ENCODE measurements at regions not wholly inside any gene's neighbourhood (a gene's known extent, or its start where the extent isn't known, plus 50 kb on each side); places are given as distances from the start of the nearest gene placed in this dataset.
A peak's percentile ranks its signal among the peaks of the same experiment; 100 is the strongest.

DNA sequence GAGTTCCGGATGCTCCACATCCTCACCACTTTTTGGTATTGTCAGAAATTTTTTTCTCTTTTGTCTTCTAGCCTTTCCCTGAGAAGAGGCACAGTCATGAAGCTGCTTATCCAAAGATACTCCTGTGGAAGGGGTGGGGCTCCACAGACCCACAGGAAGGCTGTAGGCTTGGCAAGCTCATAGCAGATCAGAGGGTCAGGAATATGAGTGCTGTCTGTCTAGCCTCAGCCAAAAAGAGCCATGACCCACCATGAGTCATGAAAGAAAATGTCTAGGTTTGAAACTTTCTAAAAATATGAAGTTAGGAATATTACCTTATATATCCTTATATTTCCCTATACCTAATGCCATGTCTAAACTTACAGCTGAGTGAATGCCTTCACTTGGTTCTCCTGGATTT, 118.2 kb upstream of the THBS1 start:
- Histone ChIP-seq H3K4me1 (ENCODE audit: control insufficient read depth in 3 of 3, insufficient read depth in 2 of 3, low read depth in 1 of 3, low read length in 2 of 3) (no peaks in the 10 kb centered on the region), H3K4me3 (ENCODE audit: low read depth in 1 of 3, low read length in 3 of 3) (no peak overlapping the region), H3K9me3 (ENCODE audit: control insufficient read depth in 2 of 2, insufficient read depth in 1 of 2, low read depth in 1 of 2, low read length in 1 of 2) (no peaks in the 10 kb centered on the region), H3K27me3 (ENCODE audit: control insufficient read depth in 3 of 3, insufficient read depth in 3 of 3, low read length in 3 of 3) (no peaks in the 10 kb centered on the region), H3K36me3 (ENCODE audit: control insufficient read depth in 3 of 3, insufficient read depth in 2 of 3, low read depth in 1 of 3, low read length in 3 of 3) (no peaks in the 10 kb centered on the region), H3K27ac (ENCODE audit: low read depth in 1 of 3, low read length in 2 of 3) (peak overlapping the region in 1 of 3 donors; percentile 38)
- FAIRE-seq (no peak), DNase-seq (no peak)
- WGBS, 3 donors, result 89 to 100% (median 100%) methylated on average over 1 of the region's 1 CpG

GRCh38 chr15:39465843-39466749, 114.8 kb upstream of the THBS1 start:
- H3K36me3 ChIP-seq (ENCODE audit: control insufficient read depth in 3 of 3, insufficient read depth in 2 of 3, low read depth in 1 of 3, low read length in 3 of 3), result no peaks in the 10 kb centered on the region
- no peaks in the 10 kb centered on the region for H3K9me3 ChIP-seq (ENCODE audit: control insufficient read depth in 2 of 2, insufficient read depth in 1 of 2, low read depth in 1 of 2, low read length in 1 of 2)
- H3K27me3 ChIP-seq (ENCODE audit: control insufficient read depth in 3 of 3, insufficient read depth in 3 of 3, low read length in 3 of 3), result no peaks in the 10 kb centered on the region
- peak overlapping the region in 2 of 3 donors; percentile 51 to 72 for H3K27ac ChIP-seq (ENCODE audit: low read depth in 1 of 3, low read length in 2 of 3)
- no peaks in the 10 kb centered on the region for H3K4me1 ChIP-seq (ENCODE audit: control insufficient read depth in 3 of 3, insufficient read depth in 2 of 3, low read depth in 1 of 3, low read length in 2 of 3)
- FAIRE-seq (no peak), DNase-seq (no peak)
- WGBS, 3 donors, result 67 to 91% (median 84%) methylated on average over 8 of the region's 8 CpGs
- no peak overlapping the region for H3K4me3 ChIP-seq (ENCODE audit: low read depth in 1 of 3, low read length in 3 of 3)

DNA sequence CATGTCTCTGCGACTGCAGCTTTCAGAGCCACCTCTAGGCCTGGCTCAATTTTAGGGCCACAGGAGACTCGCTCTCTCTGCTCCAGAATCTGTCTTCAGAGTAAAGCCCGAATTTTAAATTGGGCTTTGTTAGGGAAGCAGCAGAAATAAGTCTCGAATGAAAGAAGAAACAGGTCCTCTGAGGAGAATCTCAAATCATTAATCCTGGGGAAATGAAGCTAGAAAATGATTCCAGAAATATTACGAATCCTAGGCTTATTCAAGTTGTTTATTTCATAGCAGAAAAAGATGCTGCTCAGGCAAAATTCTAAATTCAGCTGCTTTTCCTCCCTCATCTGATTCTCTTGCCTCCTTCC, 114.2 kb upstream of the THBS1 start:
- no peak for DNase-seq
- Histone ChIP-seq H3K9me3 (ENCODE audit: control insufficient read depth in 2 of 2, insufficient read depth in 1 of 2, low read depth in 1 of 2, low read length in 1 of 2) (no peaks in the 10 kb centered on the region), H3K4me1 (ENCODE audit: control insufficient read depth in 3 of 3, insufficient read depth in 2 of 3, low read depth in 1 of 3, low read length in 2 of 3) (no peaks in the 10 kb centered on the region), H3K4me3 (ENCODE audit: low read depth in 1 of 3, low read length in 3 of 3) (no peak overlapping the region), H3K36me3 (ENCODE audit: control insufficient read depth in 3 of 3, insufficient read depth in 2 of 3, low read depth in 1 of 3, low read length in 3 of 3) (no peaks in the 10 kb centered on the region), H3K27ac (ENCODE audit: low read depth in 1 of 3, low read length in 2 of 3) (peak overlapping the region in 2 of 3 donors; percentile 51 to 92), H3K27me3 (ENCODE audit: control insufficient read depth in 3 of 3, insufficient read depth in 3 of 3, low read length in 3 of 3) (no peaks in the 10 kb centered on the region)
- 65 to 88% (median 88%) methylated on average over 5 of the region's 5 CpGs for WGBS, 3 donors
- FAIRE-seq, result no peak

DNA sequence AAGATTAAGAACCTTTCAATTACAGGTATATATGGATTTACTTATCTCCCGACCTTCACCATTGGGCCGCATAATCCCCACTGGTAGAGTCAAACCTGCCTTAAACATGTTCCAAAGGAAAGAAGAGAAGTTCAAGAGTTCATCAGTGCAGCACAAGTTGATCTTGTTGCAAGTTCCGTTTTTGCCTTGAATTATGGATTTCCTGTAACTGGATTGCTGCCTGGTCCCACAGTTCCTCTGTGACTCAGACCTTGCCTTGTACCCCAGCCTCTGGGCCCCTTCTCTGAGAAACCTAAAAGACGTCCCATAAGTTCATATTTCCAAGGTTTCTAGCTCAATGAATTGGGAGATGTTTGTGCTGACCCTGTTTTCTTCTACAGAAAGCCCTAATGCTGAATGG, 112.5 kb upstream of the THBS1 start:
- DNase-seq, result no peak
- H3K27me3 ChIP-seq (ENCODE audit: control insufficient read depth in 3 of 3, insufficient read depth in 3 of 3, low read length in 3 of 3), result no peaks in the 10 kb centered on the region
- H3K4me1 ChIP-seq (ENCODE audit: control insufficient read depth in 3 of 3, insufficient read depth in 2 of 3, low read depth in 1 of 3, low read length in 2 of 3), result peaks cover 0 to 3% (median 0%) of the 10 kb centered on the region in 3 donors
- FAIRE-seq, result no peak
- no peaks in the 10 kb centered on the region for H3K36me3 ChIP-seq (ENCODE audit: control insufficient read depth in 3 of 3, insufficient read depth in 2 of 3, low read depth in 1 of 3, low read length in 3 of 3)
- no peaks in the 10 kb centered on the region for H3K9me3 ChIP-seq (ENCODE audit: control insufficient read depth in 2 of 2, insufficient read depth in 1 of 2, low read depth in 1 of 2, low read length in 1 of 2)
- H3K27ac ChIP-seq (ENCODE audit: low read depth in 1 of 3, low read length in 2 of 3), result peak overlapping the region in 1 of 3 donors; percentile 62
- H3K4me3 ChIP-seq (ENCODE audit: low read depth in 1 of 3, low read length in 3 of 3), result no peak overlapping the region
- WGBS, 3 donors, result 72 to 81% (median 76%) methylated on average over 4 of the region's 4 CpGs

GRCh38 chr15:39468828-39469227, 112.1 kb upstream of the THBS1 start:
- FAIRE-seq, result no peak
- H3K4me1 ChIP-seq (ENCODE audit: control insufficient read depth in 3 of 3, insufficient read depth in 2 of 3, low read depth in 1 of 3, low read length in 2 of 3), result peaks cover 0 to 3% (median 0%) of the 10 kb centered on the region in 3 donors
- peak overlapping the region in 1 of 3 donors; percentile 62 for H3K27ac ChIP-seq (ENCODE audit: low read depth in 1 of 3, low read length in 2 of 3)
- H3K27me3 ChIP-seq (ENCODE audit: control insufficient read depth in 3 of 3, insufficient read depth in 3 of 3, low read length in 3 of 3), result no peaks in the 10 kb centered on the region
- no peak for DNase-seq
- no peaks in the 10 kb centered on the region for H3K9me3 ChIP-seq (ENCODE audit: control insufficient read depth in 2 of 2, insufficient read depth in 1 of 2, low read depth in 1 of 2, low read length in 1 of 2)
- WGBS, 3 donors, result 85 to 95% (median 92%) methylated on average over 3 of the region's 3 CpGs
- H3K36me3 ChIP-seq (ENCODE audit: control insufficient read depth in 3 of 3, insufficient read depth in 2 of 3, low read depth in 1 of 3, low read length in 3 of 3), result no peaks in the 10 kb centered on the region
- H3K4me3 ChIP-seq (ENCODE audit: low read depth in 1 of 3, low read length in 3 of 3), result no peak overlapping the region

DNA sequence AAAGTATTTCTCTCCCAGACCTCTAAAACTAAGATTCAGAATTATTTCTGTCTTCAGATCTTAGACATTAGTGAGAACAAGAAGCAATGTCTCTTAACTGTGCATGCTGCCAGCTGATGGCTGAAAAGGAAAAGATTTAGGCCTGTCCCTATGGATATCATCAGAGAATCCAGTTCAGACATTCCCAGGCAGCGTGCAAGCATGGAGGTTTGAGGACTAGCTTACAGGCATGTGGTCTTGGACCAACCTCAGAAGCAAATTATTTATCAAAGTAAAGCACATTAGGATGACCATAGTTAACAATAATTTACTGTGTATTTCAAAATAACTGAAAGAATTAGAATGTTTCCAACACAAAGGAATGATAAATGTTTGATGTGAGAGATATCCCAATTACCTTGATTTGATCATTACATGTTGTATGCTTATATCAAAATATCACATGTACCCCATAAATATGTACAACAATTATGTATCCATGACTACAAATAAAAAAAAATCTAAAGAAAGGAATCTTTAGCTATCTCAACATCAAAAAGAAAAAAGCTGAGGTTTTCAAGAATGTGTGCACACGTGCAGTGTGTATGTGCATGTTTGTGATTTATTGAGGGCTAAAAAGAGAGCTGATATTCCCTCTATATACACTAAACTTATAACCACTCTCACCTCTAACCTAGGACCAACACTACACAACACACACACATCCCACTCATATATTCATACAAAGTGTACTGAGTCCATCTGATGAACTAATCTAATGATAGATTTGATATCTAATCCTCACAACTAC, 108.9 kb upstream of the THBS1 start:
- DNase-seq, result no peak
- Histone ChIP-seq H3K4me3 (ENCODE audit: low read depth in 1 of 3, low read length in 3 of 3) (no peak overlapping the region), H3K9me3 (ENCODE audit: control insufficient read depth in 2 of 2, insufficient read depth in 1 of 2, low read depth in 1 of 2, low read length in 1 of 2) (no peaks in the 10 kb centered on the region), H3K36me3 (ENCODE audit: control insufficient read depth in 3 of 3, insufficient read depth in 2 of 3, low read depth in 1 of 3, low read length in 3 of 3) (no peaks in the 10 kb centered on the region), H3K27me3 (ENCODE audit: control insufficient read depth in 3 of 3, insufficient read depth in 3 of 3, low read length in 3 of 3) (no peaks in the 10 kb centered on the region), H3K4me1 (ENCODE audit: control insufficient read depth in 3 of 3, insufficient read depth in 2 of 3, low read depth in 1 of 3, low read length in 2 of 3) (peaks cover 0 to 3% (median 0%) of the 10 kb centered on the region in 3 donors), H3K27ac (ENCODE audit: low read depth in 1 of 3, low read length in 2 of 3) (peak overlapping the region in 2 of 3 donors; percentile 83 to 87)
- 74 to 92% (median 81%) methylated on average over 2 of the region's 2 CpGs for WGBS, 3 donors
- no peak for FAIRE-seq

GRCh38 chr15:39472621-39473297, 108.1 kb upstream of the THBS1 start:
- Histone ChIP-seq H3K4me3 (ENCODE audit: low read depth in 1 of 3, low read length in 3 of 3) (no peak overlapping the region), H3K4me1 (ENCODE audit: control insufficient read depth in 3 of 3, insufficient read depth in 2 of 3, low read depth in 1 of 3, low read length in 2 of 3) (peaks cover 0 to 3% (median 0%) of the 10 kb centered on the region in 3 donors), H3K36me3 (ENCODE audit: control insufficient read depth in 3 of 3, insufficient read depth in 2 of 3, low read depth in 1 of 3, low read length in 3 of 3) (no peaks in the 10 kb centered on the region), H3K9me3 (ENCODE audit: control insufficient read depth in 2 of 2, insufficient read depth in 1 of 2, low read depth in 1 of 2, low read length in 1 of 2) (no peaks in the 10 kb centered on the region), H3K27me3 (ENCODE audit: control insufficient read depth in 3 of 3, insufficient read depth in 3 of 3, low read length in 3 of 3) (no peaks in the 10 kb centered on the region), H3K27ac (ENCODE audit: low read depth in 1 of 3, low read length in 2 of 3) (peak overlapping the region in 2 of 3 donors; percentile 83 to 87)
- DNase-seq (peak; percentile 21 to 59), FAIRE-seq (no peak)
- WGBS, 3 donors, result 59 to 85% (median 76%) methylated on average over 12 of the region's 12 CpGs

DNA sequence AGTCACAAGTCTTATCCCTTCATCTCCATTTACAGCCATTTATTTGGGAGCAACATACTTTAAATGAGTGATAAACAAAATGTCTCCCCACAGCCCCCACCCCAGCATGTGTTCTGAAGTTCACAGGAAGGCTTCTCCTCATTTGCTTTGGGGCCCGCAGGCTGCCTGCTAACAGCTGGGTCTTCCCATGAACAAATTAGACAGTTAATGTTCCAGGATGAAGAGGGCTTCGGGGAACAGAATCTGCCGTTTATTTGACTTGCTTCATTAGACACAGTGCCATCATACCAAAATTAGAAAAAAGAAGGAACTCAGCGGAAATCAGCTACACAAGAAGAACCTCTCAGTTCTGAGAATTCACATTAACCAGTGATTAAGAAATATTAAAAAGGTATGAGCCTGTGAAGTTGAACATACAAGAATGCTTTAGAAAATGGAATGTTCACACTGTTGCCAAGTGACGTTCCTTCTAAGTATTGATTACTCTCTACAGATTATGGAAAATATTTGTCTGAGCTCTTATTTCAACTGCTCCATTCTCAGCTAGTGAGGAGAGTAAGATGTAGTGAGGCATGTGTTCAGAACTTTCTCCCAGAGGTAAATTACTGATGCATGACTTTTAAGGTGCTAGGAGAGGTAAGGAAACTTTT, 107.5 kb upstream of the THBS1 start:
- Histone ChIP-seq H3K4me3 (ENCODE audit: low read depth in 1 of 3, low read length in 3 of 3) (no peak overlapping the region), H3K36me3 (ENCODE audit: control insufficient read depth in 3 of 3, insufficient read depth in 2 of 3, low read depth in 1 of 3, low read length in 3 of 3) (no peaks in the 10 kb centered on the region), H3K9me3 (ENCODE audit: control insufficient read depth in 2 of 2, insufficient read depth in 1 of 2, low read depth in 1 of 2, low read length in 1 of 2) (no peaks in the 10 kb centered on the region), H3K27ac (ENCODE audit: low read depth in 1 of 3, low read length in 2 of 3) (peak overlapping the region; percentile 28 to 87 (median 83)), H3K27me3 (ENCODE audit: control insufficient read depth in 3 of 3, insufficient read depth in 3 of 3, low read length in 3 of 3) (no peaks in the 10 kb centered on the region), H3K4me1 (ENCODE audit: control insufficient read depth in 3 of 3, insufficient read depth in 2 of 3, low read depth in 1 of 3, low read length in 2 of 3) (peaks cover 0 to 3% (median 0%) of the 10 kb centered on the region in 3 donors)
- WGBS, 3 donors, result 61 to 90% (median 83%) methylated on average over 5 of the region's 5 CpGs
- FAIRE-seq, result no peak
- DNase-seq, result peak in 1 of 2 donors; percentile 20

Measured in small intestine (tissue), 7 donors.